ENCODE measurements at regions not wholly inside any gene's neighbourhood (a gene's known extent, or its start where the extent isn't known, plus 50 kb on each side); places are given as distances from the start of the nearest gene placed in this dataset.
"Not testable (repeated sequence)": the region's sequence is repeated elsewhere in the genome, so short reads cannot be mapped to it uniquely, and the experiment has no call there.

GRCh38 chr2:124967325-124967724 lies 942.2 kb downstream of the CNTNAP5 start:
- no peak for DNase-seq (ENCODE audit: low read depth)

GRCh38 chr2:124970030-124970429 lies 944.9 kb downstream of the CNTNAP5 start:
- DNase-seq (ENCODE audit: low read depth): no peak

- no peak for DNase-seq (ENCODE audit: low read depth)
Measured at GRCh38 chr2:124973396-124973795, 948.3 kb downstream of the CNTNAP5 start.

GRCh38 chr2:124975224-124975623 lies 950.1 kb downstream of the CNTNAP5 start:
- no peak for DNase-seq (ENCODE audit: low read depth)

- DNase-seq (ENCODE audit: low read depth): no peak
Measured at GRCh38 chr2:124975648-124976047, 950.6 kb downstream of the CNTNAP5 start.

- DNase-seq (ENCODE audit: low read depth): no peak
Measured at GRCh38 chr2:124978597-124978996, 953.5 kb downstream of the CNTNAP5 start.

- no peak for DNase-seq (ENCODE audit: low read depth)
Measured at GRCh38 chr2:124983595-124983994, 958.5 kb downstream of the CNTNAP5 start.

GRCh38 chr2:124985270-124985669 lies 960.2 kb downstream of the CNTNAP5 start:
- no peak for DNase-seq (ENCODE audit: low read depth)

GRCh38 chr2:124986136-124986535 lies 961.0 kb downstream of the CNTNAP5 start:
- DNase-seq (ENCODE audit: low read depth): no peak

GRCh38 chr2:124986870-124987269 lies 961.8 kb downstream of the CNTNAP5 start:
- DNase-seq (ENCODE audit: low read depth): not testable (repeated sequence)

GRCh38 chr2:124987436-124987835 lies 962.3 kb downstream of the CNTNAP5 start:
- not testable (repeated sequence) for DNase-seq (ENCODE audit: low read depth)

GRCh38 chr2:124988111-124988510 lies 963.0 kb downstream of the CNTNAP5 start:
- no peak for DNase-seq (ENCODE audit: low read depth)

- DNase-seq (ENCODE audit: low read depth): no peak
Measured at GRCh38 chr2:124988794-124989193, 963.7 kb downstream of the CNTNAP5 start.

- no peak for DNase-seq (ENCODE audit: low read depth)
Measured at GRCh38 chr2:124993809-124994208, 968.7 kb downstream of the CNTNAP5 start.

GRCh38 chr2:124995185-124995912 lies 970.3 kb downstream of the CNTNAP5 start:
- no peak for DNase-seq (ENCODE audit: low read depth)

GRCh38 chr2:124996406-124996805 lies 971.3 kb downstream of the CNTNAP5 start:
- no peak for DNase-seq (ENCODE audit: low read depth)

GRCh38 chr2:124999906-125000305 lies 974.8 kb downstream of the CNTNAP5 start:
- no peak for DNase-seq (ENCODE audit: low read depth)

GRCh38 chr2:125004106-125004800 lies 979.2 kb downstream of the CNTNAP5 start:
- DNase-seq (ENCODE audit: low read depth): no peak

- no peak for DNase-seq (ENCODE audit: low read depth)
Measured at GRCh38 chr2:125006676-125007075, 981.6 kb downstream of the CNTNAP5 start.

- DNase-seq (ENCODE audit: low read depth): not testable (repeated sequence)
Measured at GRCh38 chr2:125028721-125029120, 1003.6 kb downstream of the CNTNAP5 start.

GRCh38 chr2:125033871-125034270 lies 1008.8 kb downstream of the CNTNAP5 start:
- no peak for DNase-seq (ENCODE audit: low read depth)

- no peak for DNase-seq (ENCODE audit: low read depth)
Measured at GRCh38 chr2:125037135-125037653, 1012.1 kb downstream of the CNTNAP5 start.

GRCh38 chr2:125041846-125042245 lies 1016.8 kb downstream of the CNTNAP5 start:
- no peak for DNase-seq (ENCODE audit: low read depth)

All from activated T-cell treated with anti-CD3 and anti-CD28 coated beads for 24 hours (primary cell).